Esophagus squamous epithelium (tissue), 5 donors: ENCODE measurements at regions not wholly inside any gene's neighbourhood (a gene's known extent, or its start where the extent isn't known, plus 50 kb on each side); places are given as distances from the start of the nearest gene placed in this dataset.

Experiments
- DNase-seq: peaks from one replicate; lab custom pipeline; 2025; lab: John Stamatoyannopoulos, UW
- H3K27ac ChIP-seq, 4 donors: fragments of 200-600 bp; sonication (generic); one replicate each; pipeline ENCODE4 v1.5.1; 2016 to 2019; ENCODE audit warnings: mild to moderate bottlenecking in 1 of 4
- H3K27me3 ChIP-seq, 4 donors: fragments of 200-600 bp; sonication (generic); 1 replicate in 3 of 4; 2 replicates in 1 of 4; pipeline versions ENCODE4 v1.5.1 to v1.6.0; 2017 to 2021; ENCODE audit warnings: antibody characterized with exemption in 1 of 4
- H3K36me3 ChIP-seq, 3 donors: fragments of 200-600 bp; sonication (generic); one replicate each; pipeline ENCODE4 v1.5.1; 2016 to 2019
- H3K4me1 ChIP-seq, 3 donors: fragments of 200-600 bp; sonication (generic); one replicate each; pipeline ENCODE4 v1.5.1; 2017 to 2019
- H3K4me3 ChIP-seq, 4 donors: fragments of 200-600 bp; sonication (generic); 1 replicate in 3 of 4; 2 replicates in 1 of 4; pipeline ENCODE4 v1.5.1; 2016 to 2019; ENCODE audit warnings: mild to moderate bottlenecking in 2 of 4, moderate library complexity in 1 of 4
- H3K9me3 ChIP-seq, 3 donors: fragments of 200-600 bp; sonication (generic); one replicate each; pipeline ENCODE4 v1.5.1; 2016 to 2019
- CTCF ChIP-seq, 6 experiments: fragments of 450-650 bp in 4 of 6; fragments of 200-600 bp in 2 of 6; sonication (generic) in 2 of 6; IDR thresholded peaks; one replicate each; pipeline ENCODE4 v1.5.1; 2016 to 2019; ENCODE audit warnings: antibody characterized with exemption in 6 of 6, mild to moderate bottlenecking in 4 of 6, moderate library complexity in 4 of 6
- POLR2A ChIP-seq, 4 donors: fragments of 450-650 bp; IDR thresholded peaks; one replicate each; pipeline ENCODE4 v1.6.1; 2017; ENCODE audit warnings: antibody characterized with exemption in 4 of 4, mild to moderate bottlenecking in 4 of 4, moderate library complexity in 3 of 4
- WGBS, 2 donors: methylation state at CpG; one replicate each; pipeline ENCODE4 v1.1.5; 2018; 5-methylcytosine and 5-hydroxymethylcytosine counted together
- intact Hi-C: fragments of 100-400 bp; cut with DNase I; formaldehyde crosslinking; loops from one replicate; pipeline ENCODE4 v1.15.0; 2022
- donor health status: DM: yes; HTN: yes; CAD: no.

- no peak for DNase-seq
- Histone ChIP-seq H3K9me3 (no peaks in the 10 kb centered on the region), H3K4me3 (no peak overlapping the region), H3K4me1 (no peaks in the 10 kb centered on the region), H3K27me3 (no peaks in the 10 kb centered on the region), H3K36me3 (no peaks in the 10 kb centered on the region), H3K27ac (no peak overlapping the region)
- intact Hi-C loops = no loop called here
- TF ChIP-seq CTCF (IDR thresholded peaks at IDR 0.05) (no peak), POLR2A (IDR thresholded peaks at IDR 0.05) (no peak)
- WGBS, 2 donors = 45 to 55% methylated on average over 2 of the region's 2 CpGs
Observed at GRCh38 chr16:74166456-74166855, 130.2 kb upstream of the PSMD7 start.

- no peaks in the 10 kb centered on the region for H3K36me3 ChIP-seq
- no peaks in the 10 kb centered on the region for H3K9me3 ChIP-seq
- 62 to 75% methylated on average over 5 of the region's 5 CpGs for WGBS, 2 donors
- no peak overlapping the region for H3K27ac ChIP-seq
- no peaks in the 10 kb centered on the region for H3K4me1 ChIP-seq
- no peaks in the 10 kb centered on the region for H3K27me3 ChIP-seq
- no peak for DNase-seq
- TF ChIP-seq CTCF (IDR thresholded peaks at IDR 0.05) (no peak), POLR2A (IDR thresholded peaks at IDR 0.05) (no peak)
- intact Hi-C loops = no loop called here
- no peak overlapping the region for H3K4me3 ChIP-seq
Observed at GRCh38 chr16:74165566-74166080, 131.0 kb upstream of the PSMD7 start.

GRCh38 chr16:74160759-74161158 is 135.9 kb upstream of the PSMD7 start:
- intact Hi-C loops = no loop called here
- 79 to 80% methylated on average over 2 of the region's 2 CpGs for WGBS, 2 donors
- no peak for DNase-seq
- no peaks in the 10 kb centered on the region for H3K4me1 ChIP-seq
- H3K27me3 ChIP-seq = no peaks in the 10 kb centered on the region
- H3K36me3 ChIP-seq = no peaks in the 10 kb centered on the region
- H3K27ac ChIP-seq = no peak overlapping the region
- no peak for TF ChIP-seq POLR2A (IDR thresholded peaks at IDR 0.05)
- TF ChIP-seq CTCF (IDR thresholded peaks at IDR 0.05) = no peak
- H3K4me3 ChIP-seq = no peak overlapping the region
- no peaks in the 10 kb centered on the region for H3K9me3 ChIP-seq

- DNase-seq = no peak
- no peak for TF ChIP-seq POLR2A (IDR thresholded peaks at IDR 0.05)
- no peak for TF ChIP-seq CTCF (IDR thresholded peaks at IDR 0.05)
- Histone ChIP-seq H3K36me3 (no peaks in the 10 kb centered on the region), H3K4me3 (no peak overlapping the region), H3K27me3 (no peaks in the 10 kb centered on the region), H3K9me3 (peaks cover 0 to 5% (median 0%) of the 10 kb centered on the region in 3 donors), H3K27ac (no peak overlapping the region), H3K4me1 (no peaks in the 10 kb centered on the region)
- 11 to 35% methylated on average over 1 of the region's 1 CpG for WGBS, 2 donors
- intact Hi-C loops = no loop called here
Observed at GRCh38 chr16:74153773-74154172, 142.8 kb upstream of the PSMD7 start.

GRCh38 chr16:74146643-74147042 is 150.0 kb upstream of the PSMD7 start:
- Histone ChIP-seq H3K36me3 (no peaks in the 10 kb centered on the region), H3K4me1 (no peaks in the 10 kb centered on the region), H3K9me3 (peaks cover 0 to 5% (median 0%) of the 10 kb centered on the region in 3 donors), H3K4me3 (no peak overlapping the region), H3K27me3 (no peaks in the 10 kb centered on the region), H3K27ac (no peak overlapping the region)
- 50 to 79% methylated on average over 2 of the region's 2 CpGs for WGBS, 2 donors
- intact Hi-C loops = no loop called here
- no peak for TF ChIP-seq CTCF (IDR thresholded peaks at IDR 0.05)
- no peak for TF ChIP-seq POLR2A (IDR thresholded peaks at IDR 0.05)
- DNase-seq = no peak
